ENCODE measurements at regions not wholly inside any gene's neighbourhood (a gene's known extent, or its start where the extent isn't known, plus 50 kb on each side); places are given as distances from the start of the nearest gene placed in this dataset.

DNA sequence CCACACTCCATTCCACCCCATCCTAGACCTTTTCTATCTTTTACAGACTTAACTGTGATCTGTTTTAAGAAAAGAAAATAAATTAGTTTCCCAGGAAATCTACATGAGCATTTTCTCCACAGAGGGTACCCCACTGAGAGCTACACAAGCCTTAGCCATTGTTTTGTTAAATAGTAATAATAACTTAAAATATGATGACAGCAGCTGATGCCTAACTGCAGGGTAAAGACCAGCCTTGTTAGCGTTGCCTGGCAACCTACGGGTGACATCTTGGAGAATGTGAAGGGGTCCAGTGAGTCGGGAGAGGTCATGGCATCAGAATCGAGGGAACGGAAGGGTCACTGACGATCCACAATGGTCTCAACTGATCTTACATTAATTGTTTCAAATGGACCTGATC, 233.2 kb upstream of the PBX1 start:
- no peak overlapping the region for H3K4me3 ChIP-seq
- intact Hi-C loops (cut with DNase I) = no loop called here
- WGBS = 86% methylated on average over 6 of the region's 6 CpGs
- H3K27ac ChIP-seq = no peak overlapping the region
- no peaks in the 10 kb centered on the region for H3K9me3 ChIP-seq
- H3K27me3 ChIP-seq (replicated peaks; ENCODE audit: insufficient read depth) = no peaks in the 10 kb centered on the region
- no peaks in the 10 kb centered on the region for H3K36me3 ChIP-seq
- TF ChIP-seq, protein P1, sequence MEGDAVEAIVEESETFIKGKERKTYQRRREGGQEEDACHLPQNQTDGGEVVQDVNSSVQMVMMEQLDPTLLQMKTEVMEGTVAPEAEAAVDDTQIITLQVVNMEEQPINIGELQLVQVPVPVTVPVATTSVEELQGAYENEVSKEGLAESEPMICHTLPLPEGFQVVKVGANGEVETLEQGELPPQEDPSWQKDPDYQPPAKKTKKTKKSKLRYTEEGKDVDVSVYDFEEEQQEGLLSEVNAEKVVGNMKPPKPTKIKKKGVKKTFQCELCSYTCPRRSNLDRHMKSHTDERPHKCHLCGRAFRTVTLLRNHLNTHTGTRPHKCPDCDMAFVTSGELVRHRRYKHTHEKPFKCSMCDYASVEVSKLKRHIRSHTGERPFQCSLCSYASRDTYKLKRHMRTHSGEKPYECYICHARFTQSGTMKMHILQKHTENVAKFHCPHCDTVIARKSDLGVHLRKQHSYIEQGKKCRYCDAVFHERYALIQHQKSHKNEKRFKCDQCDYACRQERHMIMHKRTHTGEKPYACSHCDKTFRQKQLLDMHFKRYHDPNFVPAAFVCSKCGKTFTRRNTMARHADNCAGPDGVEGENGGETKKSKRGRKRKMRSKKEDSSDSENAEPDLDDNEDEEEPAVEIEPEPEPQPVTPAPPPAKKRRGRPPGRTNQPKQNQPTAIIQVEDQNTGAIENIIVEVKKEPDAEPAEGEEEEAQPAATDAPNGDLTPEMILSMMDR (IDR thresholded peaks at IDR 0.05) = no peak
- TF ChIP-seq POLR2AphosphoS5 (IDR thresholded peaks at IDR 0.05) (no peak), POLR2A (IDR thresholded peaks at IDR 0.05) (no peak)
- H3K4me1 ChIP-seq (replicated peaks) = no peaks in the 10 kb centered on the region
- no peak for DNase-seq (ENCODE audit: low spot score)

DNA sequence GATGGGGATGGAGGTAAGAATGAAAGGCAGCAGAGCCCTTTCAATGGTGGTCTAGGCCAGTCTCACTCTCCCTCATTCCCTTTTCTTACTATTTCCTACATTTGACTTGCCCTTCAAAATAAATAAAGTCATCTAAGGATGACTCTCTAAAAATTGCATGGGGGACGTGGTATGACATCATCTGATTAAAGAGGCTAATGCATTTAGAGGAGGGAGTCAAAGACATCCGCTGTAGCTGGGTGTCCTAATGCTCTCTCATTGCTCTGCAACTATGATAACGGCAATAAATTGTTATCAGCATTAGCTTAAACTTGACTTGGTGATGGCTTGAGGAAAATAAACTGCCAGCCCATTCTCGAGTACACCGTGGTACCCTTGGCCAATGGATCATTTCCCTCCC, 225.6 kb upstream of the PBX1 start:
- intact Hi-C loops (cut with DNase I) = no loop called here
- H3K36me3 ChIP-seq = no peaks in the 10 kb centered on the region
- no peaks in the 10 kb centered on the region for H3K27me3 ChIP-seq (replicated peaks; ENCODE audit: insufficient read depth)
- TF ChIP-seq, protein P1 (IDR thresholded peaks at IDR 0.05) = no peak
- no peak for TF ChIP-seq POLR2A (IDR thresholded peaks at IDR 0.05)
- no peak for TF ChIP-seq POLR2AphosphoS5 (IDR thresholded peaks at IDR 0.05)
- WGBS = 94% methylated on average over 5 of the region's 5 CpGs
- no peak overlapping the region for H3K4me3 ChIP-seq
- H3K4me1 ChIP-seq (replicated peaks) = no peaks in the 10 kb centered on the region
- no peak for DNase-seq (ENCODE audit: low spot score)
- no peaks in the 10 kb centered on the region for H3K9me3 ChIP-seq
- no peak overlapping the region for H3K27ac ChIP-seq

DNA sequence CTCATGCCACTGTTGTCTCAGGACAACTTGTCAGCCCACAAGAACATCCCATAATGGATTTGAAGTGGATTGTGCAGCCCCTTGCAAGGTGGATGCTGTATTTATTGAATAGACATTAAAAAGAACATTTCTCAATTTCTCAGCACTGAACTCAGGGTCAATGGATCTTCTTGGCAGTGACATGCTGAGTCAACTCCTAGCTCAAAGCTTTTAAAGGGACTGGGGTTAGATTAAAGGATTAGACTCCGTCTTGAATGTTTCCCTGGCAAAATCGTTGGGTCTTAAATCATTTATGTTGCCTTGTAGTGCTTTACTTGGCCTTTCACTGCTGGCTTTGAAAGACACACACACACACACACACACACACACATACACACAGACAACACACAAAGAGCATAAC, 221.6 kb upstream of the PBX1 start:
- TF ChIP-seq, protein P1 (IDR thresholded peaks at IDR 0.05) = no peak
- TF ChIP-seq POLR2A (IDR thresholded peaks at IDR 0.05) (no peak), POLR2AphosphoS5 (IDR thresholded peaks at IDR 0.05) (no peak)
- no peak for DNase-seq (ENCODE audit: low spot score)
- Histone ChIP-seq H3K27ac (no peak overlapping the region), H3K4me1 (replicated peaks) (no peaks in the 10 kb centered on the region), H3K27me3 (replicated peaks; ENCODE audit: insufficient read depth) (no peaks in the 10 kb centered on the region), H3K9me3 (no peaks in the 10 kb centered on the region), H3K4me3 (no peak overlapping the region), H3K36me3 (no peaks in the 10 kb centered on the region)
- intact Hi-C loops (cut with DNase I) = no loop called here
- 21% methylated on average over 2 of the region's 2 CpGs for WGBS

DNA sequence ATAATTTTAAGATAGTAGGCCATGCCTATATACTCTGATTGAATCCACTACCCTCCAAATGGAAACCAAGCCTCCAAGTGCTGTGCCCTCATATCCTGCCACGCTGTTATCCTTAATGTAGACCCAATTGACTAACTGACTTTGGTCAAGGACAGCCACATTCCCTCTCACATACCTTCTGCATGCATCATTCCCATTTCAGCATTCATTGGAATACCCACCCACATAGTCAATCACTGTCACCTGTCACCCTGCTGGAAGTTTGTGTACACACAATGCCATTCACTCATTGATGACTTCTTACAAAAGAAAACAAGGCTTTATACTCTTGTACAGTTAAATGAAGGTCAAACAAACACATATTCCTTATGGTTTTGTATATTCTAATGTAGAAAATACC, 221.1 kb upstream of the PBX1 start:
- intact Hi-C loops (cut with DNase I) = no loop called here
- no peaks in the 10 kb centered on the region for H3K27me3 ChIP-seq (replicated peaks; ENCODE audit: insufficient read depth)
- H3K9me3 ChIP-seq = no peaks in the 10 kb centered on the region
- TF ChIP-seq POLR2A (IDR thresholded peaks at IDR 0.05) (no peak), POLR2AphosphoS5 (IDR thresholded peaks at IDR 0.05) (no peak)
- no peaks in the 10 kb centered on the region for H3K36me3 ChIP-seq
- H3K27ac ChIP-seq = no peak overlapping the region
- H3K4me1 ChIP-seq (replicated peaks) = no peaks in the 10 kb centered on the region
- no peak for DNase-seq (ENCODE audit: low spot score)
- 96% methylated on average over 1 of the region's 1 CpG for WGBS
- H3K4me3 ChIP-seq = no peak overlapping the region

DNA sequence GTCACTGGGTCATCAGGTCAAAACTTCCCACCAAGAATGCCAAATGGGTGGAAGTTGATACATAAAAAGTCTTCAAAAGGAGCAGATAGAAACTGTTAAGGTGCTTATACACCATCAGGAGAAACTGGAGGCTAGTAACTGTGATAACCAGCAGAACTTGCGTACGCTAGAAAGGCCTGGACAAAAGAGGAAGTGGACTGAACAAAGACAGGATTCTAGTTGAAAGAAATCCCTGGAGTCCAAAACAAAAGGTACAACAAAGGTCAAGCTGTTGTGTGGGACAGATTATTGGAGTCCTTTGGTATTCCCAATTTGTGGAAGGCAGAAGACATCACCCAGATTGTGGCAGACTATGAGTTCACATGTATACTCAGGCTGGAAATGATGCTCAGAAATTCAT, 215.8 kb upstream of the PBX1 start:
- WGBS = 69% methylated on average over 2 of the region's 2 CpGs
- DNase-seq (ENCODE audit: low spot score) = no peak
- intact Hi-C loops (cut with DNase I) = no loop called here

More for the DNA sequence above, 215.8 kb upstream of the PBX1 start:
- Histone ChIP-seq H3K4me3 (no peak overlapping the region), H3K9me3 (no peaks in the 10 kb centered on the region), H3K27ac (no peak overlapping the region), H3K4me1 (replicated peaks) (no peaks in the 10 kb centered on the region), H3K27me3 (replicated peaks; ENCODE audit: insufficient read depth) (no peaks in the 10 kb centered on the region), H3K36me3 (no peaks in the 10 kb centered on the region)
- TF ChIP-seq POLR2AphosphoS5 (IDR thresholded peaks at IDR 0.05) (no peak), POLR2A (IDR thresholded peaks at IDR 0.05) (no peak)
- TF ChIP-seq, protein P1 (IDR thresholded peaks at IDR 0.05) = no peak

All from prostate gland (tissue), 2 donors.